GM19328 (cell line): ENCODE measurements at regions not wholly inside any gene's neighbourhood (a gene's known extent, or its start where the extent isn't known, plus 50 kb on each side); places are given as distances from the start of the nearest gene placed in this dataset.
"Not testable (repeated sequence)": the region's sequence is repeated elsewhere in the genome, so short reads cannot be mapped to it uniquely, and the experiment has no call there.

Source experiments
- ATAC-seq: cut with Tn5 transposase; IDR thresholded peaks from one replicate; pipeline ENCODE4 v1.9.1; 2021; ENCODE audit warnings: mild to moderate bottlenecking, moderate library complexity; ENCODE audit not compliant: unreplicated experiment

GRCh38 chr11:92465410-92465809 is 240.8 kb downstream of the FAT3 start:
- not testable (repeated sequence) for ATAC-seq

DNA sequence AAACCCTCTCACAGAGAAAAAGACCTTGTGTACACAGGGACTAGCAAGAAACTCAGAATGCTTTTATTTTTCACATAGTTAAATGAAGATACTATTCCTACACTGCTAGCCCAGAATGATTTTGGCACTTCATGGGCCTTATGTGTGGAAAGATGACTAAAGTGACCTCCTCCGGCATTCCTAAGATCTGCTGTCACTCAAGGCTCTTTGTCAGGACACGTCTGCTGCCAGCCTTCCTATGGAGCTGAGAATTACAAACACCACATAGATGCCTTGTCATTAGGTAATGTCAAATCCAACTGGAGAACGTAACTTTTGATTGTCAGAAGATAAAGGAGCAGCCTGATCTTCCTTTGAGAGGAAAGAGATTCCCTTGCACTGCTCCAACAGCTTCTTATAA is 249.1 kb downstream of the FAT3 start:
- ATAC-seq, result no peak

- no peak for ATAC-seq
Measured at GRCh38 chr11:92475316-92475715, 250.7 kb downstream of the FAT3 start.

GRCh38 chr11:92475819-92476218 is 251.2 kb downstream of the FAT3 start:
- ATAC-seq, result no peak

- ATAC-seq, result no peak
Measured at GRCh38 chr11:92477686-92478085, 253.1 kb downstream of the FAT3 start.

DNA sequence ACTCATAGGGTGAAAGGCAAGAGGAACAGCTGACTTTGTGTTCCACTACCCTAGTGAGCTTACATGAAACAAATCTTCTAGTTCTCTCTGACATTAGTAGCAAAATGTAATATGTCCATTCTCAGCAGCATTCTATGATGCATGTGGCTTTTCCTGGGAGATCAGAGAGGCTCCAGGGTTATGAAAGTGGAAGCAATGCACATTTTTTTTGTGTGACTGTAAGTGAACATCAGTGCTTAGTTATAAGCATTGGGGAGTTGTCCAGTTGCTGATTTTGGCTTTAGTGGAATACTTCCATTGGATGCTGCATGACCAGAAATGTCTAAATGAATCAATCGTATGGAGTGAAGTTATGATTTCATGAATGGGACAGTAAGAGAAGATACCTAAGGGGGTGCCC is 255.9 kb downstream of the FAT3 start:
- ATAC-seq, result no peak

GRCh38 chr11:92482492-92483060 is 258.0 kb downstream of the FAT3 start:
- no peak for ATAC-seq

DNA sequence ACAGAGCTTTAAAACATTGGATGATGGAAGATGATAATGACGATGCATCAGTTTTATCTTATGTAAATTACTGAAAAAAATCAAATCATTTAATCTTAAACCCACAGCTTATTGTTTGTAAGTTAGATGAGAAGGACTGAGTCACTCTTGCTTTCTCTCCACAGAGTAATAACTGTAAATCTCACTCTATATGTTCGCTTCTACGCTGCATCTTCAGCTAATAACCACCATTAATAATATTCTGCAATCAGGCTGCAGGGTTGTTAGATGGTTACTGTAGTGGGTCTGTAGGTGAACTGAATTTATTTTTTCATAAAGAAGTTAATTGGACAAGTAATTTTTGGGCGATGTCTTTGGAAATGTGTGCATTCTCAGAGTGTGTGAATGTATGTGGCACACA is 260.0 kb downstream of the FAT3 start:
- ATAC-seq, result no peak

DNA sequence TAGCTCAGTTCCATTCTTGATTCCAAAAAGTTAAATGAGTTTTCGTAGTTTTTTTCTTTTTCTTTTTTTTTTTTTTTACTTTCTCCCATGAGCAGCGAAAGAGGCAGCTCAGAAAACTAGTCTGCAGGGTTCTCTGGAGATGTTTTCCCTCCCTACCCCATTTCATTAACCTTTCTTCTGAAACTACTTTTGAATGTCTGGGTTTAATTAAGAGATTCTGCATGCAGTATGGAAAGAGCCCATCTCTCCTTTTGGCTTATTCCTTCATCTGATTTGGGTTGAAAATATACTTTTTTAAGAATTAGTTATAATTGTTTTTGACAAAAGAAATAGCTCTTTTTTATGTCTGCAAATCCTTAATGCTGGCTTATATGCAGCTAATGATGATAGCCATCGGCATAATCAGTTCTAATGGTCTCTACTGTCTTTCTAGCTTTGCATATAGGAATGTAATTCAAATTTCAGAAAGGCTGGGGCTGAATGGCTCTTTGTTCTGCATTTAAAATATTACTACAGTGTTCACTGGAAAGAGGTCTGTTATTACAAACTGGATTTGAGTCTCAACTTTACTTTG is 265.3 kb downstream of the FAT3 start:
- no peak for ATAC-seq

GRCh38 chr11:92492372-92492771 is 267.8 kb downstream of the FAT3 start:
- no peak for ATAC-seq

DNA sequence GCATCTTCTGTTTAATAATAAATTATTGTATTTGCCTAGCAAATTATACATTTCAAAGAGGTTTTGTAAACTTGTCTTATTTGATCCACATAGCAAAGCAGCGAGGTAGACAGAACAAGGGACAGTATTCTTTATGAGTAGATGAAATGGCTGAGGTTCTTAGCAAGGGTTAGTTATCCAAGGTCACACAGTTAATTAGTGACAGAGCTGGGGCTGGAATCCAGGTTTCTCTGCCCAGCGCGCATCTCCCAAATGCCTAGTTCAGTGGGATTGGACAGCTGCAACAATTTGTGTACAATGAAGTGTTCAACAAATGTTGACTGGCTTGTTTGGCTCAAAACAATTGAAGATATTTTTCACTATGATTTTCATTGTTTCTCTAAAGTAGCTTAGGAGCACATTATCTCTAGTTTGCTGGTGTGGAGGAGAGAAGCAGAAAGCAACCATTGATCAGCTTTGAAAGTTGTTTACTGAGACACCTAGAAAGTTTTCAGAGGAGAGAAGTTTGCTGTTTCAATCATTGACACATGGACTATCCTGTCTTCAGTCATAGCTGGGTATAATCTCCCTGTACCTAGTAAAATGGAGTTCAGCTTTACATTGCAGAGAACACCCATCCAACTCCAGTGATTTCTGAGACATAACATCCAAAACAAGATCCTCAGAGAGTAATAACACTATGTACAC is 270.6 kb downstream of the FAT3 start:
- no peak for ATAC-seq

- ATAC-seq, result no peak
Measured at GRCh38 chr11:92500453-92500852, 275.8 kb downstream of the FAT3 start.

- no peak for ATAC-seq
Measured at GRCh38 chr11:92501066-92501739, 276.6 kb downstream of the FAT3 start.

- no peak for ATAC-seq
Measured at GRCh38 chr11:92504004-92504403, 279.4 kb downstream of the FAT3 start.

DNA sequence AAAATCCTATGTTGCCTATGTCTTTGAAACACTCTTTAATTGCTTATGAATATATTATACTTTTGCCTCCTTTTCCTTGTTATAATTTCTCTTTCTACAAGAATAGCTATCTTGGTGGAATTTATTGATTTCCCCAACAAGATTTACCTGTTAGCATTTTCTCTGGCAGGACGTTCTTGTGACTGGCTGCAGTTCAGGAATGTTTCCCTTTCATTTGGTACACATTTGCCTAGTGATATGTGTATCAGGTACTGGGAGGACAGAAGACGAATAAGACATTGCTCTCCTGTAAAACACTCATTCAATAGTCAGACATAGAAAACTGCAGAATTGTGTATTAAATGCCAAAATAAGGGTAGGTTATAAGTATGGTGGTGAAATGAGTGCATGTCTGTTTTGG is 279.9 kb downstream of the FAT3 start:
- ATAC-seq, result no peak

GRCh38 chr11:92505689-92506088 is 281.1 kb downstream of the FAT3 start:
- no peak for ATAC-seq

DNA sequence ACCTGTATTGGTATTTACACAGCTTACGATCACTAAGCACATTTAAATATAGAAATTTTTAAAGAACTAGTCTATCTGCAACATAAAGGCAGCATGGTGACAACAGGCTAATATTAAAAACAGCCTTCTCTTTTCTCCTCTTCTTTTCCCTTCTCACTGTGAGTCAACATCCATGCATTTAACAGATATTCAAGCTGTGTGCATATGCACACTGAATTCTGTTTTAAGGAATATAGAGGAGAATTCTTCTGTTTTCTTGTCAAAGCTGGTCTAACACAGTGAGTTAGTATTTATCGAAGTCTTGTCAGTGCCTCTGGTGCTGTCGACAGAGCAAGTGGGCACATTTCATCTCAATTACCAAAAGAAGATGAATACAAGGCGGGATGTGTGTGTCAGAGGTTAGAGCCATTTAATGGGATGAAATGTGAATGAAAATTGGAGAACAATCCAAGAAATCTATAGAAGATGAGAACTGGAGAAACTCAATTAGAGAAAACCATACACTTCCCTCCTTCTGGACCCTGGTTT is 282.3 kb downstream of the FAT3 start:
- no peak for ATAC-seq

DNA sequence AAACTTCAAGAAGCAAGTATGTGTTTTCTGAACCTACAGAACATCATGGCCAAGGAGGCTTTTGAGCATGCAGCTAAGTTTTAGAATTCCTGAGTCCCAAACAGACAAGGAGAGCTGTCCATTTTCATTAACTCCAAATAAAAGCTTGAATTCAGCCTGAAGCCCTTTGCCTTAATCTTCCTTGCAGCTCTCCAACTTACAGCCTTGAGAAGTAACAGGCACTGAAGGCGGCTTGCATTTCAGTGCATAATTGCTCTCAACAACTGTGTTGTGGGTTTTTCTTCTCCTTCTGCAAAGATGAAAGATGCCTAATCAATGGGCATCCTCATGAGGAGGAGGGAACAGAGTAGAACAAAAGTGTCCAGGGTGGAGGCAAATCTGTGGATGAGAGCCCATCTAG is 286.0 kb downstream of the FAT3 start:
- no peak for ATAC-seq

GRCh38 chr11:92511522-92512203 is 287.0 kb downstream of the FAT3 start:
- no peak for ATAC-seq

DNA sequence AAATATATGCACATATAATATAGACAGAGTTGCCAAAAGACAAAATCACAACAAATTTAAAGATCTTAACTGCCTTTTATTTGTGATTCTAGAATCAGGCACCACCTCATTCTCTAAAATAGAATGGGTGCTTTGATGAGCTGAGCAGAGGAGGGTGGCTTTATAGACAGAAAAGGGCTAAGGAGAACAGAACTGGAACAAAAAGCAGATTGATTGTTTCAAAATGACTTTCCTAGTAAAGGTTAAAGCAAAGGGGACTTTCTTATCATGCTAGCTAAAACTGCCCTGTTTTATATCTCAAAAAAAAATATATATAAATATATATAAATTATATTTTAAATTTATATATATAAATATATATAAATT is 287.6 kb downstream of the FAT3 start:
- no peak for ATAC-seq

DNA sequence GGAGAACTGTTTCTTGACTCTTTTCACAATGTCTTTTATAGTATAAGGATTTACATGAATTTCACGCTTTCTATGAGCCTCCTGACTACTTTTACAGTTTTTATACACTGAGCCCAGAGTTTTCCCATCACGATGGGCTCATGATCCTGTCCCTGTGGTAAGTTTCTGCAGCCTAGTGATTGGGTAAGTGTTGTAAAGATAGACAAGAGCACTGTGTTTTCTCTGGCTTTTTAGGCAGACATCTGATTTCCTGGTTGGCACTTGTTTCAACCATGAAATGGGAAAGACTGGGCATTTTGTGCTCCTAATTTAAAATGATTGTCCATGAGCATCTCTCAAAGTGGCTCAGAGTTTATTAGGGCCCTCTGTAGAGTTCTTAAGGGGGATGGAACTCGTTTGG is 299.0 kb downstream of the FAT3 start:
- ATAC-seq, result no peak
